Liver (tissue), 3 donors: ENCODE measurements at regions not wholly inside any gene's neighbourhood (a gene's known extent, or its start where the extent isn't known, plus 50 kb on each side); places are given as distances from the start of the nearest gene placed in this dataset.

Experiments
- EGR1 ChIP-seq, 2 donors: IDR thresholded peaks; 2 replicates each; pipeline ENCODE4 v1.6.1; 2016 to 2018; ENCODE audit warnings: antibody characterized with exemption in 2 of 2, low read depth in 2 of 2
- FOXA1 ChIP-seq: IDR thresholded peaks from 2 replicates; pipeline ENCODE4 v1.6.1; 2016; ENCODE audit warnings: antibody characterized with exemption
- GABPA ChIP-seq, 2 donors: IDR thresholded peaks in 1 of 2; conservative IDR thresholded peaks in 1 of 2; 2 replicates each; pipeline ENCODE4 v1.6.1; 2016; ENCODE audit warnings: antibody characterized with exemption in 2 of 2, mild to moderate bottlenecking in 1 of 2, moderate library complexity in 1 of 2
- HNF4G ChIP-seq: IDR thresholded peaks from 2 replicates; pipeline ENCODE4 v1.6.1; 2016; ENCODE audit warnings: antibody characterized with exemption
- RAD21 ChIP-seq, 2 donors: IDR thresholded peaks; 2 replicates each; pipeline ENCODE4 v1.6.1; 2016; ENCODE audit warnings: antibody characterized with exemption in 2 of 2, mild to moderate bottlenecking in 2 of 2
- REST ChIP-seq: IDR thresholded peaks from 2 replicates; pipeline ENCODE4 v1.6.1; 2016; ENCODE audit warnings: antibody characterized with exemption, mild to moderate bottlenecking
- ZBTB33 ChIP-seq: IDR thresholded peaks from 2 replicates; pipeline ENCODE4 v1.6.1; 2016; ENCODE audit warnings: antibody characterized with exemption
- TF ChIP-seq, protein P1 (sequence below): fragments of 150-350 bp; IDR thresholded peaks from 2 replicates; pipeline ENCODE4 v1.5.1; 2017; ENCODE audit warnings: improper control_type of control experiment, low read depth, low read length; ENCODE audit not compliant: missing input control
- donor health status: healthy.
- donor health status: healthy.

DNA sequence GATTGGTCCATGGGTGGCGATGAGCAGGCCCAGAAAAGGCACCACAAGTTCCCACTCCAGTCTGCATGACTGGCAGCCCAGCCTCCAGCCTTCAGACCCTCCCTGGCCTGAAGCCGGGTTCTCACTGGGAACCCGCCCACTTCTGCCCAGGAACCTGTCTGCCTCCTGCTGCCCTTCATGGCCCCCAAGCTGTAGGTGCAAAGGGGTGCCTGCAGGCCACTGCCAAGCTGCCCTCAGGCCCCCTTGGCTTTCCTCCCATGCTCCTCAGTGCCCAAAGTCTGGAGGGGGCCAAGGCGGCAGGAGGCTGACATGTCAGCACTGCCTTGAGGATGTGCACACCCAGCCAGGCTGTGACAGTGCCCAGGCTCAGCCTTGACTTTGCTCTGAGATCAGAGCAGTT, 488.5 kb upstream of the THBS1 start:
- TF ChIP-seq, protein P1, sequence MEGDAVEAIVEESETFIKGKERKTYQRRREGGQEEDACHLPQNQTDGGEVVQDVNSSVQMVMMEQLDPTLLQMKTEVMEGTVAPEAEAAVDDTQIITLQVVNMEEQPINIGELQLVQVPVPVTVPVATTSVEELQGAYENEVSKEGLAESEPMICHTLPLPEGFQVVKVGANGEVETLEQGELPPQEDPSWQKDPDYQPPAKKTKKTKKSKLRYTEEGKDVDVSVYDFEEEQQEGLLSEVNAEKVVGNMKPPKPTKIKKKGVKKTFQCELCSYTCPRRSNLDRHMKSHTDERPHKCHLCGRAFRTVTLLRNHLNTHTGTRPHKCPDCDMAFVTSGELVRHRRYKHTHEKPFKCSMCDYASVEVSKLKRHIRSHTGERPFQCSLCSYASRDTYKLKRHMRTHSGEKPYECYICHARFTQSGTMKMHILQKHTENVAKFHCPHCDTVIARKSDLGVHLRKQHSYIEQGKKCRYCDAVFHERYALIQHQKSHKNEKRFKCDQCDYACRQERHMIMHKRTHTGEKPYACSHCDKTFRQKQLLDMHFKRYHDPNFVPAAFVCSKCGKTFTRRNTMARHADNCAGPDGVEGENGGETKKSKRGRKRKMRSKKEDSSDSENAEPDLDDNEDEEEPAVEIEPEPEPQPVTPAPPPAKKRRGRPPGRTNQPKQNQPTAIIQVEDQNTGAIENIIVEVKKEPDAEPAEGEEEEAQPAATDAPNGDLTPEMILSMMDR = no peak
- TF ChIP-seq RAD21 (IDR thresholded peaks at IDR 0.05) (no peak), EGR1 (IDR thresholded peaks at IDR 0.05; ENCODE audit: low read depth in 2 of 2) (no peak), ZBTB33 (no peak), GABPA (IDR thresholded peaks at IDR 0.05 in 1 of 2, conservative IDR thresholded peaks at IDR 0.05 in 1 of 2) (no peak), REST (no peak), FOXA1 (no peak), HNF4G (no peak)
